H9 (cell line): ENCODE measurements at regions not wholly inside any gene's neighbourhood (a gene's known extent, or its start where the extent isn't known, plus 50 kb on each side); places are given as distances from the start of the nearest gene placed in this dataset.

Experiments
- DNase-seq: peaks from one replicate; pipeline ENCODE4 v3.0.0-alpha.2; 2017
- H2AFZ ChIP-seq: one replicate; pipeline ENCODE4 v1.6.1; 2013; ENCODE audit warnings: mild to moderate bottlenecking, low read length, control low read depth, moderate library complexity
- H2AK5ac ChIP-seq: 2 replicates; pipeline ENCODE4 v1.6.1; 2013; ENCODE audit warnings: low read length, control low read depth, mixed read lengths; ENCODE audit not compliant: insufficient read length
- H2BK120ac ChIP-seq: one replicate; pipeline ENCODE4 v1.6.1; 2013; ENCODE audit warnings: low read depth, mild to moderate bottlenecking, low read length, control low read depth, inconsistent platforms; ENCODE audit not compliant: poor library complexity, severe bottlenecking
- H2BK12ac ChIP-seq: 2 replicates; pipeline ENCODE4 v1.6.1; 2013; ENCODE audit warnings: low read length, control low read depth, mixed read lengths, low read depth; ENCODE audit not compliant: insufficient read length
- H2BK15ac ChIP-seq: 2 replicates; pipeline ENCODE4 v1.6.1; 2013; ENCODE audit warnings: low read depth, low read length, control low read depth
- H2BK20ac ChIP-seq: one replicate; pipeline ENCODE4 v1.6.1; 2013; ENCODE audit warnings: low read depth, mild to moderate bottlenecking, low read length, control low read depth, inconsistent platforms; ENCODE audit not compliant: poor library complexity, severe bottlenecking
- H2BK5ac ChIP-seq: 2 replicates; pipeline ENCODE4 v1.6.1; 2013; ENCODE audit warnings: low read length, control low read depth, mixed read lengths; ENCODE audit not compliant: insufficient read length
- H3K14ac ChIP-seq: 2 replicates; pipeline ENCODE4 v1.6.1; 2013; ENCODE audit warnings: low read length, control low read depth; ENCODE audit not compliant: insufficient read depth
- H3K18ac ChIP-seq: 2 replicates; pipeline ENCODE4 v1.6.1; 2013; ENCODE audit warnings: low read depth, mild to moderate bottlenecking, mixed read lengths, low read length, control low read depth; ENCODE audit not compliant: insufficient read length
- H3K23ac ChIP-seq: 2 replicates; pipeline ENCODE4 v1.6.1; 2013; ENCODE audit warnings: low read length, control low read depth, mixed read lengths, low read depth; ENCODE audit not compliant: insufficient read length
- H3K23me2 ChIP-seq: 2 replicates; pipeline ENCODE4 v1.6.1; 2013; ENCODE audit warnings: low read depth, mild to moderate bottlenecking, mixed read lengths, low read length, control low read depth; ENCODE audit not compliant: insufficient read length, poor library complexity, severe bottlenecking
- H3K27ac ChIP-seq: 2 replicates; pipeline ENCODE4 v1.5.1; 2013; ENCODE audit warnings: low read length, control low read depth, mixed read lengths, low read depth; ENCODE audit not compliant: insufficient read length
- H3K27me3 ChIP-seq: 2 replicates; pipeline ENCODE4 v1.6.1; 2013; ENCODE audit warnings: low read length, control low read depth, inconsistent platforms; ENCODE audit not compliant: insufficient read depth
- H3K4ac ChIP-seq: 2 replicates; pipeline ENCODE4 v1.6.1; 2013; ENCODE audit warnings: low read depth, mild to moderate bottlenecking, control low read depth, inconsistent platforms, low read length, moderate library complexity
- H3K4me1 ChIP-seq: 2 replicates; pipeline ENCODE4 v1.6.1; 2013; ENCODE audit warnings: low read length, control low read depth, inconsistent platforms; ENCODE audit not compliant: insufficient read depth
- H3K4me2 ChIP-seq: 2 replicates; pipeline ENCODE4 v1.6.1; 2013; ENCODE audit warnings: low read length, control low read depth, mixed read lengths; ENCODE audit not compliant: insufficient read length, insufficient read depth
- H3K56ac ChIP-seq: 2 replicates; pipeline ENCODE4 v1.6.1; 2013; ENCODE audit warnings: low read depth, mild to moderate bottlenecking, mixed read lengths, low read length, control low read depth; ENCODE audit not compliant: insufficient read length
- H3K79me1 ChIP-seq: 2 replicates; pipeline ENCODE4 v1.6.1; 2013; ENCODE audit warnings: low read depth, mild to moderate bottlenecking, moderate library complexity, low read length, control low read depth, inconsistent platforms; ENCODE audit not compliant: insufficient read depth, poor library complexity, severe bottlenecking
- H3K79me2 ChIP-seq: 2 replicates; pipeline ENCODE4 v1.6.1; 2013; ENCODE audit warnings: low read length, control low read depth, inconsistent platforms; ENCODE audit not compliant: insufficient read depth
- H3K9ac ChIP-seq: 2 replicates; pipeline ENCODE4 v1.6.1; 2013; ENCODE audit warnings: low read length, control low read depth, mixed read lengths; ENCODE audit not compliant: insufficient read length; ENCODE audit errors: extremely low read depth
- H3K9me3 ChIP-seq: one replicate; pipeline ENCODE4 v1.6.1; 2013; ENCODE audit warnings: low read depth, low read length, inconsistent platforms; ENCODE audit not compliant: control insufficient read depth
- H3T11ph ChIP-seq: one replicate; pipeline ENCODE4 v1.6.1; 2013; ENCODE audit warnings: mild to moderate bottlenecking, low read length, control low read depth, inconsistent platforms
- H4K20me1 ChIP-seq: one replicate; pipeline ENCODE4 v1.6.1; 2013; ENCODE audit not compliant: control insufficient read depth, insufficient read length, insufficient read depth
- H4K5ac ChIP-seq: 2 replicates; pipeline ENCODE4 v1.6.1; 2013; ENCODE audit warnings: low read depth, mild to moderate bottlenecking, mixed read lengths, low read length, control low read depth; ENCODE audit not compliant: insufficient read length
- H4K8ac ChIP-seq: replicated peaks from 2 replicates; pipeline ENCODE4 v1.6.1; 2013; ENCODE audit warnings: low read length, control low read depth, mixed read lengths, low read depth; ENCODE audit not compliant: insufficient read length
- H4K91ac ChIP-seq: 2 replicates; pipeline ENCODE4 v1.6.1; 2013; ENCODE audit warnings: low read depth, mild to moderate bottlenecking, moderate library complexity, mixed read lengths, low read length, control low read depth; ENCODE audit not compliant: insufficient read length
- H3K27ac Mint-ChIP-seq, 3 experiments: 2 replicates in 2 of 3; 3 replicates in 1 of 3; pipeline ENCODE4 v1.8.0; 2020 to 2021; ENCODE audit warnings: mixed read lengths in 3 of 3, mild to moderate bottlenecking in 1 of 3, moderate library complexity in 1 of 3
- H3K27me3 Mint-ChIP-seq: 2 replicates; pipeline ENCODE4 v1.8.0; 2021; ENCODE audit warnings: low read depth, mild to moderate bottlenecking, moderate library complexity, mixed read lengths
- H3K36me3 Mint-ChIP-seq, 3 experiments: 2 replicates in 2 of 3; 3 replicates in 1 of 3; pipeline ENCODE4 v1.8.0; 2020 to 2021; ENCODE audit warnings: low read depth in 3 of 3, mixed read lengths in 3 of 3; ENCODE audit not compliant: insufficient read depth in 1 of 3
- H3K4me1 Mint-ChIP-seq, 2 experiments: 2 replicates each; pipeline ENCODE4 v1.8.0; 2020; ENCODE audit warnings: mixed read lengths in 2 of 2
- H3K4me3 Mint-ChIP-seq, 2 experiments: 2 replicates in 1 of 2; 3 replicates in 1 of 2; pipeline ENCODE4 v1.8.0; 2020 to 2021; ENCODE audit warnings: mild to moderate bottlenecking in 2 of 2, mixed read lengths in 2 of 2, moderate library complexity in 1 of 2
- H3K9me3 Mint-ChIP-seq, 2 experiments: 2 replicates in 1 of 2; 3 replicates in 1 of 2; pipeline ENCODE4 v1.8.0; 2020; ENCODE audit warnings: mild to moderate bottlenecking in 2 of 2, mixed read lengths in 2 of 2, moderate library complexity in 1 of 2
- WGBS: extraction: QIAGEN DNeasy Blood & Tissue Kit; methylation state at CpG from one replicate; pipeline ENCODE4 v1.1.7; 2013; ENCODE audit warnings: missing lambda C conversion rate, low lambda C conversion rate, mixed read lengths; ENCODE audit not compliant: insufficient read length; ENCODE audit errors: extremely low coverage; 5-methylcytosine and 5-hydroxymethylcytosine counted together
- TF ChIP-seq, protein P1 (sequence below): fragments of 200-600 bp; sonication (generic); conservative IDR thresholded peaks from 3 replicates; pipeline ENCODE4 v1.8.0; 2021; ENCODE audit warnings: antibody characterized with exemption, mild to moderate bottlenecking

DNA sequence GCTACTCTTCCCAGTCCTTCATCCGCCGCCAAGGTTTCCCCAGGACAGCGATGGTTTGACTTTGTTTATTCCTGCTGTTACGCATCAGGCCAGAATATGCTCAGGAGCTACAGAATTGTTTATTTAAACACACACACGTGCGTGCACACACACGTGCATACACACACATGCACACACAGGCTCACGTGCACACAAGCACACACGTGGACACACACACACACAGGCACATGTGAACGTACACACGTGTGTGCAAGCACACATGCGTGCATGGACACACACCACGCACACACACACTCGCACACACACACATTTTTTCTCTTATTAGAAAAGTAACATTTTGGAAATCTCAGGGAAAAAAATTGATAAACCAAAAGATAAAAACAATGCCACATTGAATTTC is 64.6 kb upstream of the UST start:
- H3K27ac ChIP-seq, result no peak overlapping the region

More for the DNA sequence above, 64.6 kb upstream of the UST start:
- WGBS, result no CpG with 5 or more reads among the region's 14 CpGs
- no peaks in the 10 kb centered on the region for H3K9me3 ChIP-seq
- no peak overlapping the region for H3K56ac ChIP-seq
- H4K91ac ChIP-seq, result no peak overlapping the region
- H2BK12ac ChIP-seq, result no peak overlapping the region
- no peak overlapping the region for H2BK20ac ChIP-seq
- H3K23me2 ChIP-seq, result no peaks in the 10 kb centered on the region
- H3K14ac ChIP-seq, result no peak overlapping the region
- no peak overlapping the region for H3K4me2 ChIP-seq
- H3K79me2 ChIP-seq, result no peaks in the 10 kb centered on the region
- H2BK5ac ChIP-seq, result no peak overlapping the region
- H3T11ph ChIP-seq, result no peak overlapping the region
- TF ChIP-seq, protein P1, sequence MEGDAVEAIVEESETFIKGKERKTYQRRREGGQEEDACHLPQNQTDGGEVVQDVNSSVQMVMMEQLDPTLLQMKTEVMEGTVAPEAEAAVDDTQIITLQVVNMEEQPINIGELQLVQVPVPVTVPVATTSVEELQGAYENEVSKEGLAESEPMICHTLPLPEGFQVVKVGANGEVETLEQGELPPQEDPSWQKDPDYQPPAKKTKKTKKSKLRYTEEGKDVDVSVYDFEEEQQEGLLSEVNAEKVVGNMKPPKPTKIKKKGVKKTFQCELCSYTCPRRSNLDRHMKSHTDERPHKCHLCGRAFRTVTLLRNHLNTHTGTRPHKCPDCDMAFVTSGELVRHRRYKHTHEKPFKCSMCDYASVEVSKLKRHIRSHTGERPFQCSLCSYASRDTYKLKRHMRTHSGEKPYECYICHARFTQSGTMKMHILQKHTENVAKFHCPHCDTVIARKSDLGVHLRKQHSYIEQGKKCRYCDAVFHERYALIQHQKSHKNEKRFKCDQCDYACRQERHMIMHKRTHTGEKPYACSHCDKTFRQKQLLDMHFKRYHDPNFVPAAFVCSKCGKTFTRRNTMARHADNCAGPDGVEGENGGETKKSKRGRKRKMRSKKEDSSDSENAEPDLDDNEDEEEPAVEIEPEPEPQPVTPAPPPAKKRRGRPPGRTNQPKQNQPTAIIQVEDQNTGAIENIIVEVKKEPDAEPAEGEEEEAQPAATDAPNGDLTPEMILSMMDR, result no peak
- H2BK15ac ChIP-seq, result no peak overlapping the region
- no peak overlapping the region for H3K23ac ChIP-seq
- no peaks in the 10 kb centered on the region for H3K79me1 ChIP-seq
- no peak overlapping the region for H3K4ac ChIP-seq
- Mint-ChIP-seq H3K27ac (no peak overlapping the region), H3K9me3 (peaks cover 0 to 4% of the 10 kb centered on the region in 2 experiments; a peak in 2 of 5 replicates), H3K36me3 (peaks cover 0 to 5% (median 0%) of the 10 kb centered on the region in 3 experiments; a peak in 2 of 7 replicates), H3K27me3 (no peaks in the 10 kb centered on the region; the same call in 1 of the 2 replicates), H3K4me1 (no peaks in the 10 kb centered on the region), H3K4me3 (no peak overlapping the region)
- H3K4me1 ChIP-seq, result no peaks in the 10 kb centered on the region; the same call in 1 of the 2 replicates
- H4K5ac ChIP-seq, result no peak overlapping the region
- H2AFZ ChIP-seq, result no peak overlapping the region
- H2BK120ac ChIP-seq, result no peak overlapping the region
- H3K18ac ChIP-seq, result peak overlapping the region; percentile 62
- H3K27me3 ChIP-seq, result no peaks in the 10 kb centered on the region
- H2AK5ac ChIP-seq, result no peak overlapping the region
- DNase-seq, result no peak
- H4K8ac ChIP-seq, result no peak overlapping the region
- no peaks in the 10 kb centered on the region for H4K20me1 ChIP-seq
- H3K9ac ChIP-seq, result no peak overlapping the region
